GM20431 (cell line): ENCODE measurements at regions not wholly inside any gene's neighbourhood (a gene's known extent, or its start where the extent isn't known, plus 50 kb on each side); places are given as distances from the start of the nearest gene placed in this dataset.

Experiments
- in situ Hi-C: fragments of 300-500 bp; cut with MseI, MboI; formaldehyde crosslinking; loops from one replicate; pipeline ENCODE4 v1.15.0; 2020; ENCODE audit warnings: low sequenced_read_pairs; ENCODE audit not compliant: unreplicated experiment

GRCh38 chr1:244992833-244993232, 128.5 kb upstream of the HNRNPU start:
- in situ Hi-C loops = no loop called here

GRCh38 chr1:244989813-244990212, 125.5 kb upstream of the HNRNPU start:
- in situ Hi-C loops = no loop called here

DNA sequence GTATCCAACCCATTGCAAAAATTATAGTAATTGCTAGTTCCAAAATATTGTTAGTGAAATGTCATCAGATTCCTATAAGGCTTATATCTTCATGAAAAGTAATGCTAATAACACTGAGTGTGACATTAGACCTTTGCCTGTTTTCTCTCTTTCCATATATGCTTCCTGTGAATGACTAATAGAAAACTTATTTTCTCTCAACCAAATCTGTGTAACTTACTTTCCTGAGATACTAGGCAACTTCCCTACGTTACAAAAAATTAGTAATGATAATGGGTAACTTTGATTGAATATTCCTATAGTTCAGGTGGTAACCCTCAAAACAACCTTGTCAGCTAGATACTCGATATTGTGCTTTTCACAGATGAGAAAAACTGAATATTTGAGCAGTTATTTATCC, 124.2 kb upstream of the HNRNPU start:
- in situ Hi-C loops = no loop called here

DNA sequence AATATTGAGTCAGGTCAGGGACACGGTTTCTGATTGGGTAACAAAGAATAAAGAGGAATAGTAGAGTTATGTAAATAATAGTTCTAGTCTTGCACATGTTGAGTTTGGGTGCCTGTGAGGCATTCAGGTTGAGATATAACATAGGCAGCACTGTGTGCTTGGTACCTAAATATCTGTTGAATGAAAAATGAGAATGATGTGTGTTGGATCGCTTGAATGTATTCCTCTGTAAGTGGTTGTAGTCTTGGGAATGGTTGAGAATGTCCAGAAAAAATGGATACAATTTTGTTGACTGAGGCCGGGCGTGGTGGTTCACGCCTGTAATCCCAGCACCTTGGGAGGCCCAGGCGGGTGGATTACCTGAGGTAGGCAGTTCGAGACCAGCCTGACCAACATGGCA, 116.3 kb upstream of the HNRNPU start:
- in situ Hi-C loops = no loop called here

DNA sequence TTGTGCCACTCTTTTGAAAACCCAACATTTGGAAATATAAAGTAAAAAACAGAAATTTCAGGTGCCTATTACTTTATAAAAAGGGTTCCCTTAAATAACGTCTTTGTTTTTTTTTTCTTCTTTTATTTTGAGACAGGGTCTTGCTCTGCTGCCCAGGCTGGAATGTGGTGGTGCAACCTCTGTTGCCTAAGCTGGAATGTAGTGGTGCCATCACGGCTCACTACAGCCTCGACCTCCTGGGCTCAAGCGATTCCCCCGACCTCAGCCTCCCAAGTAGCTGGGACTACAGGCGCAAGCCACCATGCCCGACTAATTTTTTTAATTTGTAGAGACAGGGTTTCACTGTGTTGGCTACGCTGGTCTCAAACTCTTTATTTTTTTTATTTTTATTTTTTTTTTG, 110.2 kb upstream of the HNRNPU start:
- in situ Hi-C loops = no loop called here

DNA sequence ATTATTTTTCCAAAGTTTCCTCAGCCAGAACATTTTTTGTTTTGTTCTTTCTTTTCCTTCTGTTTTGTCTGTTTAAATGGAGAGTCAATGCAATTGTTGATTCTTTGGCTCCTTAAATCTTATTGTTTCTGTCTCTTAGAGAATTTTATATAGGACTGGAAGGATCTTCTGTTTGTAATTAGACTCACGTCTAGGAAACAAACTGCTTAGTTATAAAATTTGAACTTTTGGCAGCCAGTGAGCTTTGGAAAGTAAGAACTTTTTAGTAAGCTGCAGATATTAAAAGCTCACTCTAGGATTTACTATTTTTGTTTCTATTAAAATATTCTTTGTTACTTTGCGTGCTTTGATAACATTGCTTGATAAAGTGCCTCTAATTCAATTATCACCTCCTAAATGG, 109.8 kb upstream of the HNRNPU start:
- in situ Hi-C loops = no loop called here

DNA sequence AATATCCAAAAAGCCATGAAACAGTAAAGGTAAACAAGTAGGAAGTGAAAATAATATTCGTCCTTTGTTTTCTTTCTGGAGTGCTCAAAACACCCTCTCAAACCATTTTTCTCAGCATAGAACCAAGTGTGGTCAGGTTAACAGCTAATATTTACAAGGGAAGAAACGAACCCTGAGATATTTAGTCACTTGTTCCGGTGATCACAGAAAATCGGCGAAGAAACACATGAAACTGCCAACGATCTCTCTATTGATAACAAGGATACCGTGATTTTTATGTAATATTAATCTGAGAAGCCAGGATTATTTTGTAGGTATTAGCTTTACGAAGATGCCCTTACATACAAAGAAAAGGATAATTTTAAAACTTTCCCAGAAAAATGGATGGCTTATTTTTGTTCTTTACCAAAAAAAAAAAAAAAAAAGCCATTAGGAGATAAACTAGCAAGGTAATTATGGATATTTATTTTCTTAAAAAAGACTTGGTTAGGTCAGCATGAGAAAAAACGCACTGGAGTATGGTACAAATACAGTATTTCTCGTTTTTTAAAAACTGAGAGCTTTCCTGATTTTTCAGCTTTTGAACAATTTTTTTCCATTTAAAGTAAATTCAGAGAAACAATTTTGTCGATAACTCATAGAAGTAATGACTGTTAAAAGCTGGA, 107.3 kb upstream of the HNRNPU start:
- in situ Hi-C loops = no loop called here

DNA sequence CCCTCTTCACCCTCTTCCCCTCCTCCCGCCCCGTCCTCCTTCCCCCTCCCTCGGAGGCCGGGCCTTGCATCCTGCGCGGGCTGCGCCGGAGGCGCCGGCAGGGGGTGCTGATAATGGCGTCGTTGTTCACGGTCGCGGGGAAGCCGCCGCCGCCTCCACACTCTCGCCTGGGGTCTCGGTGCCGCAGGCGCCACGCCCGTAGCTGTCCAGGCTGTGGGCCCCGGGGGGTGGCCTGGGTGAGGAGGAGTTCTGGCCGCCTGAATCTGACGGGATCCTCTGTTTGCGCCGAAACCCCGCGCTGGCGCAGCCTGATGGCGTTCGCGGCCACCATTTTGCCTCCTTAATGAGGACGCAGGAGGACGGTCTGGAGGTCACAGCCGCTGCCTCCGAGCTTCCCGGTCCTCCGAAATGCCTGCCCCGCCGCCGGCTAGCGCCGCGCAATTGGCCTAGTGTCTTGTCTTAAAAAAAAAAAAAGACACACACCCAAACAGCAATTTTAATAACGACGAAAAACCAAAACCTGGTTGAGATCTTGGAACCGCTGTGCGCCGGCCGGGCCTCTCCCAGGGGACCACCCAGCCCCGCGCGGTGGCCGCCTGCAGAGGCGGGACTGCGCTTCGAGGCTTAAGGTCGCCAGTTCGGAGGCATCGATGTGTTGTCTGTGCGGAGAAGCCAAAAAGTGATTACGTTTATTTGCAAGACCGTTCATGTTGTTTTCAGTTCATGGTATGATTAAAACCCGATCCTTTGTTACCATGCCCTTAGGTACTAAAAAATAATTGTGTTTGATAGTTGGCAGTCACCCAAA, 106.6 kb upstream of the HNRNPU start:
- in situ Hi-C loops = no loop called here

- in situ Hi-C loops = no loop called here
Measured at GRCh38 chr1:244970236-244970743, 105.9 kb upstream of the HNRNPU start.

DNA sequence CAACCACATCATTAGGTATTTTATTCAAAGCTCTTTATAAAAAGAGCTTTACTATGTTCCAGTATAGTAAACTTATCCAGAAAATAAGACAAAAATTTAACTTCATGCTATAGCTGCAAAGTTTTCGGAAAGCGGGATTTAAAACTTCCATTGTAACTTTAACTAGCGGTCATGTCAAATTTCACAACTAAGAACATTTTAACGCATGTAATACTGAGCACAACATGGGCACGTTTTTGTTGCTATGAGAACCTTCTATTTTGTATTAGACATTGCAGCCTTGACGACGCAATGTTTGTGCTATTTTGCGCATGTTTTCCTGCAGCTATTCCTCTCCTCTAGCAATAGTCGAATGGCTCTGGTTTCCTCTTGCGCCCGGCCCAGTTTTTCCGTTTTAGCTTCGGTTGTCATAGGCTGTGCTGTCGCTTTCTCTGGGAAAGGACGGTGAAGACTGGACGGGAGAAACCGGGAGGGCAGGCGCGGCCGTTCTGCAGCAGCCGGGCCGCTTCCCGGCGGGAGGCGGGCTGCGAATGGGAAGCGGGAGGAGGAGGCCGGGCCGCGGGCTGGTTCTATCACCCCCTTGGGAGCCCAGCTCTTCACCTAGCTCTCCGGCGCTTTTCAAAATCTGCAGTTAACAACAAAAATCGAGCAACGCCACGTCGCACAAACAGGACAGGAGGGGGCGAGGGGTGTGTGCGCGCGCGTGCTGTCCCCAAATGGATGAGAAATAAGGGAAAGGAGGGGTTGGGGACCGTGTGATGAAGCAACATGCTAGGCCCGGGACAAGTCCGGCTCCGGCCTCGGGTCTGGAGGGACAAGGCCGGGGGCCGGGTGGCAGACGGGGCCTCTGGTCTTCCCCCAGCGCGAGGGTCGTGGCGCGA, 105.3 kb upstream of the HNRNPU start:
- in situ Hi-C loops = no loop called here

DNA sequence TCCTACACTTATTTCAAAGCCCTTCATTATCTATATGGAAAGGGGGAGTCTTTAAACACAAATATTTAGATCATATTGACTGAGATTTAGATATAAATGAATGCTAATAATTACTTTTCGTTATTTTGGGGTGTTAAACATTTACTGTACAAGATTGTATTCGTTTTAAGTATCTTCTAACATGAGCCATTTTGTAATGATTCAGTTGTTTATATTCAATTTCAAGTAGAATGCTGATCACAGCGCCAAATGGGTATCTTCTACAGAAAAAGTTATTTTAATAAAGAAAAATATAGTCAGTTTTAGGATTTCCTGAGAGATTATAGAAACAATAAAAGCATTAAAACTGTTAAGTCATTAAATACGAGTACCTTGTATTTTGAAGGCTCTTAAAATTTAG, 104.5 kb upstream of the HNRNPU start:
- in situ Hi-C loops = no loop called here

GRCh38 chr1:244968471-244968871, 104.1 kb upstream of the HNRNPU start:
- in situ Hi-C loops = no loop called here

DNA sequence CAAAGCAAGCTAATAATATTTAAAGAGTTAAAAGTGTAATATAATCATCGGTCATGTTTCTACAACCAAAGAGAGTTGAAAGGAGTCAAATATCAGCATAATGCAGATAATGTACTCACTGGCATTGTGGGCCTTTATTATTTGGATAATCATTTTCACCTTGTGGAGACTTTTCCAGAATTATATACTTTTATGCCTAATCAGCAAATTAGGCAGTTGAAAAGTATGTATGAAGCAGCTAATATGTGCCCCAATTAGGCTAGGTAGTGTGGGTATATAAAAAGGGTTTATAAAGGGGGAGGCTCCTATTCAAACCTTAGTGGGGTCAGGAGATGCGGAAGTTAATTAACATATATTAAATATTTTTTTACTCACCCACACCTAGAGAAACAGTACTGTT, 102.8 kb upstream of the HNRNPU start:
- in situ Hi-C loops = no loop called here

DNA sequence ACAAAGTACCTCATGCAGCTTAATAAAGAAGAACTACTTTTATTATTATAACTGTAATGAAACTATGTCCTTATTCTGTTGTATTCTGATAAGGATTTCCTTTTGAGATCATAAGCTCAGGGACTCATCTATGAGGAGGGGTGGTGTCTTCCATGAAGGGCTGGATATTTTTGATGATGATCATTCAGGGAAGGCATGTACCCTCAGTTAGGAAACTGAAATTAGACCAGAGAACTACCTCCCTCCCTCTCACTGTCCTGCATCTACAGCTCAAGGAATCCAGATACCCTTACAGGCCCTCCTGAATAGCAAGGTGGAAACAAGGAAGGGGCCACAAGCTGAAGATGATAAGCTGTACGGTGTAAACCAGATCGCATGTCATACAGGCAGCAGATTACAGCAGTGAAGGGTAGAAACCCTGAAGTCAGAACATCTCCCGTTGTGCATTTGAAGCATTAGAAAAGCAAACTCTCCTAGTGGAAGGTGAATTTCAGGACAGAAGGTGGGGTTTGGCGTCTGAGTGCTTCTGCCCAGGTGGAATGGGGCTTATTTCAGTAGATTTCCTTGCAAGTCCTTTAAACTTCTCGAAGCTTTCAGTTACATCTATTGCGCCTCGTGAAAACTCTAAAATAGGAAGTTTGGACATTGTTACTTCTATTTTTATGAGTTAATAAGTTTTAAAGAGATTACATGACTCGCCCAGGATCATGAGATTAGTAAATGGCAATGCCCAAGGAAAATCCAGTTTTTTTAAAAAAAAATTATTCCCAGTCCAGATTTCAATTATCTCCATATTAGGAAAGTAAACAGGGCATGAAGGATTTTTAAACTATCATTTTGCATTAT, 101.1 kb upstream of the HNRNPU start:
- in situ Hi-C loops = no loop called here

DNA sequence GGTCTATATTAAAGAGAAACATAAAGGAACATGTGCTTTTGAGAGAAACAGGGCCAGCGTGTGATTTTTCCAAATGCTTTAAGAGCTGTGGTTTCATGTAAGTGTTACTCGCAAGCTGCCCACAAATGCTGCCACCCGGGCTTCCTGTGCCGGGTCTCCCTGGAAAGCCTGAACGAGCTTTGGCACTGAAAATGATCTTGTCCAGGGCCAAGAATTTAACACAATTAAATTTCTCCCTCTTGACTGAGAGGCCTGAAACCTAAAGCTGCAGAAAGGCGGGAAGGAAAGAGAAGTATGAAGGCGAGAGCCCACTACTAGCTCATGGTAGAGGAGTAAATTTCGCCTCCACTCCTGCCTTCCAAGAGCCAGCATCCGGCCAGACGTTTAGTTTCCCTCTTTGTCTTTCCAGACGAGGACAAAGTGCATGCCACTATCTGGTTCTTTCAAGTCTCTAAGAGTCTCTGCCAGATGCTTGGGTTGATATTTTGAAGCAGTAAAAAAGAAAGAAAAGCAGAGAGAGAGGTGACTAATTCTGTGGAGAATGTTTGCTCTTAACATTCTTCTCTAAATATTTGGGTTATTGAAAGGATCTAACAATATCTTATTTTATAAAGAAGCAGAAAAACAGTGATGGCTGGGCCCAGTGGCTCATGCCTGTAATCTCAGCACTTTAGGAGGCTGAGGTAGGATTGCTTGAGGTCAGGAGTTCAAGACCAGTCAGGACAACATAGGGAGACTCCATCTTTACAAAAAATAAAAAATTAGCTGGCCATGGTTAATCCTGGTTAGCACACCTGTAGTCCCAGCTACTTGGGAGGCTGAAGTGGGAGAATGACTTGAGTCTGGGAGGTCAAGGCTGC, 100.0 kb upstream of the HNRNPU start:
- in situ Hi-C loops = no loop called here

GRCh38 chr1:244963231-244963826, 99.0 kb upstream of the HNRNPU start:
- in situ Hi-C loops = no loop called here

GRCh38 chr1:244962130-244962529, 97.8 kb upstream of the HNRNPU start:
- in situ Hi-C loops = no loop called here

DNA sequence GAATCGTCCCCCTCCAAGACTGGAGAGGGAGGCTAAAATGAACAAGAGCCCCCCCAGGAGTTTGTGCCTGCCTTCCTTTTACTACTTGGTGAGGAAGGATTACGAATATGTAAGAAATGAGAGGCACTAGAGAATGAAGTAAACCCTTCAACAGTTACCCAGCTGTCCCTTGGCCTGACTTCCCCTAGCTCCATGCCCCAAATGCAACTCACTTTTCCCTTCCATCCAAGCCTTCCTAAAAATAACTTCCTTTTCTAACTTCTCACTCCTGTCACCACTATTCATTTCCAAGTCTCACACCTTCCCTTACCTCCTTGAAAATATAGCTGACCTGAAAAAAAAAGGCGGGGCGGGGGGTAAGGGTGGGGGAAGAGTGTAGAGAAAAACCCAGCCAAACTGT, 96.6 kb upstream of the HNRNPU start:
- in situ Hi-C loops = no loop called here
